Hepatocyte (in vitro differentiated cells): ENCODE measurements at regions not wholly inside any gene's neighbourhood (a gene's known extent, or its start where the extent isn't known, plus 50 kb on each side); places are given as distances from the start of the nearest gene placed in this dataset.

Experiments
- DNase-seq: peaks from one replicate; pipeline ENCODE4 v3.0.0-alpha.2; 2016; ENCODE audit warnings: low spot score
- H2AFZ ChIP-seq: fragments of 200-600 bp; sonication (generic); 2 replicates; pipeline ENCODE4 v1.6.0; 2016; ENCODE audit warnings: antibody characterized with exemption, mild to moderate bottlenecking
- H3K27ac ChIP-seq: fragments of 200-600 bp; sonication (generic); 2 replicates; pipeline ENCODE4 v1.5.1; 2016; ENCODE audit warnings: mild to moderate bottlenecking
- H3K27me3 ChIP-seq: fragments of 200-600 bp; sonication (generic); 2 replicates; pipeline ENCODE4 v1.6.1; 2016
- H3K36me3 ChIP-seq: fragments of 200-600 bp; sonication (generic); replicated peaks from 2 replicates; pipeline ENCODE4 v1.5.1; 2016; ENCODE audit warnings: low read depth; ENCODE audit not compliant: insufficient read depth
- H3K4me1 ChIP-seq: fragments of 200-600 bp; sonication (generic); 2 replicates; pipeline ENCODE4 v1.5.1; 2016; ENCODE audit warnings: mild to moderate bottlenecking, moderate library complexity; ENCODE audit not compliant: insufficient read depth
- H3K4me2 ChIP-seq: fragments of 200-600 bp; sonication (generic); 2 replicates; pipeline ENCODE4 v1.6.0; 2016
- H3K4me3 ChIP-seq: fragments of 200-600 bp; sonication (generic); 2 replicates; pipeline ENCODE4 v1.5.1; 2016; ENCODE audit warnings: mild to moderate bottlenecking
- H3K79me2 ChIP-seq: fragments of 200-600 bp; sonication (generic); 2 replicates; pipeline ENCODE4 v1.6.0; 2017; ENCODE audit warnings: mild to moderate bottlenecking
- H3K9me2 ChIP-seq: fragments of 200-600 bp; sonication (generic); replicated peaks from 2 replicates; pipeline ENCODE4 v1.6.0; 2017; ENCODE audit warnings: mild to moderate bottlenecking; ENCODE audit not compliant: insufficient read depth
- H3K9me3 ChIP-seq: fragments of 200-600 bp; sonication (generic); 2 replicates; pipeline ENCODE4 v1.5.1; 2016; ENCODE audit warnings: low read depth, mild to moderate bottlenecking
- H4K20me1 ChIP-seq: fragments of 200-600 bp; sonication (generic); 2 replicates; pipeline ENCODE4 v1.6.0; 2016; ENCODE audit warnings: mild to moderate bottlenecking; ENCODE audit not compliant: insufficient read depth, poor library complexity, severe bottlenecking
- CTCF ChIP-seq: fragments of 200-600 bp; sonication (generic); IDR thresholded peaks from 2 replicates; pipeline ENCODE4 v1.5.1; 2016; ENCODE audit warnings: antibody characterized with exemption, mild to moderate bottlenecking; ENCODE audit not compliant: poor library complexity
- EZH2 ChIP-seq: fragments of 200-600 bp; sonication (generic); IDR thresholded peaks from 2 replicates; pipeline ENCODE4 v1.6.1; 2016; ENCODE audit warnings: antibody characterized with exemption, mild to moderate bottlenecking, borderline replicate concordance
- EZH2phosphoT487 ChIP-seq: fragments of 200-600 bp; sonication (generic); IDR thresholded peaks from one replicate; pipeline ENCODE4 v1.6.1; 2018; ENCODE audit warnings: antibody characterized with exemption, mild to moderate bottlenecking, low read depth, moderate library complexity; ENCODE audit not compliant: unreplicated experiment, severe bottlenecking
- WGBS: methylation state at CpG from one replicate; pipeline ENCODE4 v1.1.6; 2016; ENCODE audit warnings: low lambda C conversion rate; ENCODE audit errors: missing lambda C conversion rate; 5-methylcytosine and 5-hydroxymethylcytosine counted together

DNA sequence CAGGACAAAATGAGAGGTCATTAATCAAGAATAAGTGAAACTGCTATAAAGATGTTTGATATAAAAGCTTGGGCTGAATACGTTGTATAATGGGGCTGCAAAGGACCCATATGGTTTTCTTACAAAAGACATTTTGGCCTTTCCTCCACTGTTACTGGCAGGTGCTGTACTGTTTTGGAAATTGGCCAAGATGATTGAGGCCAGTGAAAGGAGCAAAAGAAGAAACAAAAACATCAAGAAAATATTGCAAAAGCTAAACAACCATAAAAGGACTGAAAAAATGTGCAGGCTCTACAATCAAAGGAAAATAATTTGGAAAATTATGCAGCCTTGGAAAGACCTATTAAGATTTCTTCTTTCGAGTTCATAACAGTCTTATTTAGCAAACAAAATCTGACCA lies 222.2 kb upstream of the PPP1R2C start:
- no peaks in the 10 kb centered on the region for H3K9me2 ChIP-seq
- H2AFZ ChIP-seq: no peak overlapping the region
- H3K4me2 ChIP-seq: no peak overlapping the region
- no peaks in the 10 kb centered on the region for H4K20me1 ChIP-seq
- no peaks in the 10 kb centered on the region for H3K4me1 ChIP-seq
- WGBS: 87% methylated on average over 2 of the region's 2 CpGs
- H3K27me3 ChIP-seq: no peaks in the 10 kb centered on the region
- H3K36me3 ChIP-seq: no peaks in the 10 kb centered on the region
- no peaks in the 10 kb centered on the region for H3K79me2 ChIP-seq
- H3K4me3 ChIP-seq: no peak overlapping the region
- TF ChIP-seq EZH2: no peak
- no peak for TF ChIP-seq CTCF
- TF ChIP-seq EZH2phosphoT487: no peak
- H3K9me3 ChIP-seq: no peaks in the 10 kb centered on the region
- no peak overlapping the region for H3K27ac ChIP-seq
- no peak for DNase-seq

GRCh38 chrX:43002526-43003203 lies 224.7 kb upstream of the PPP1R2C start:
- Histone ChIP-seq H3K27ac (no peak overlapping the region), H3K4me2 (no peak overlapping the region), H3K9me2 (no peaks in the 10 kb centered on the region), H3K4me1 (no peaks in the 10 kb centered on the region), H2AFZ (no peak overlapping the region), H3K9me3 (no peaks in the 10 kb centered on the region), H4K20me1 (no peaks in the 10 kb centered on the region), H3K27me3 (no peaks in the 10 kb centered on the region), H3K79me2 (no peaks in the 10 kb centered on the region), H3K4me3 (no peak overlapping the region), H3K36me3 (no peaks in the 10 kb centered on the region)
- no peak for DNase-seq
- TF ChIP-seq CTCF (no peak), EZH2phosphoT487 (no peak), EZH2 (no peak)
- WGBS: 81% methylated on average over 4 of the region's 4 CpGs

- WGBS: 100% methylated on average over 3 of the region's 3 CpGs
- TF ChIP-seq EZH2phosphoT487: no peak
- no peak for TF ChIP-seq CTCF
- no peak for TF ChIP-seq EZH2
- H3K27ac ChIP-seq: no peak overlapping the region
Observed at GRCh38 chrX:43003204-43003565, 225.2 kb upstream of the PPP1R2C start.

GRCh38 chrX:43003939-43004338 lies 226.0 kb upstream of the PPP1R2C start:
- Histone ChIP-seq H3K4me3 (no peak overlapping the region), H3K4me2 (no peak overlapping the region), H3K79me2 (no peaks in the 10 kb centered on the region), H3K36me3 (no peaks in the 10 kb centered on the region), H3K4me1 (no peaks in the 10 kb centered on the region), H4K20me1 (no peaks in the 10 kb centered on the region), H3K27me3 (no peaks in the 10 kb centered on the region), H2AFZ (no peak overlapping the region), H3K27ac (no peak overlapping the region), H3K9me3 (no peaks in the 10 kb centered on the region), H3K9me2 (no peaks in the 10 kb centered on the region)
- WGBS: 92% methylated on average over 2 of the region's 2 CpGs
- DNase-seq: no peak
- TF ChIP-seq EZH2phosphoT487: no peak
- no peak for TF ChIP-seq CTCF
- no peak for TF ChIP-seq EZH2

More at GRCh38 chrX:43003204-43003565, 225.2 kb upstream of the PPP1R2C start:
- Histone ChIP-seq H3K79me2 (no peaks in the 10 kb centered on the region), H3K4me3 (no peak overlapping the region), H2AFZ (no peak overlapping the region), H3K27me3 (no peaks in the 10 kb centered on the region), H3K36me3 (no peaks in the 10 kb centered on the region), H3K9me3 (no peaks in the 10 kb centered on the region), H3K9me2 (no peaks in the 10 kb centered on the region), H3K4me1 (no peaks in the 10 kb centered on the region), H4K20me1 (no peaks in the 10 kb centered on the region), H3K4me2 (no peak overlapping the region)
- DNase-seq: no peak
